PC-9 (cell line): ENCODE measurements at regions not wholly inside any gene's neighbourhood (a gene's known extent, or its start where the extent isn't known, plus 50 kb on each side); places are given as distances from the start of the nearest gene placed in this dataset.

Experiments
- EZH2 ChIP-seq: fragments of 200-600 bp; sonication (generic); IDR thresholded peaks from 2 replicates; pipeline ENCODE4 v1.8.0; 2017; ENCODE audit warnings: antibody characterized with exemption, low read depth
- TF ChIP-seq, protein P1 (sequence below): fragments of 200-600 bp; sonication (generic); conservative IDR thresholded peaks from 2 replicates; pipeline ENCODE4 v1.6.1; 2017; ENCODE audit warnings: mixed run types, antibody characterized with exemption, mild to moderate bottlenecking, moderate library complexity

DNA sequence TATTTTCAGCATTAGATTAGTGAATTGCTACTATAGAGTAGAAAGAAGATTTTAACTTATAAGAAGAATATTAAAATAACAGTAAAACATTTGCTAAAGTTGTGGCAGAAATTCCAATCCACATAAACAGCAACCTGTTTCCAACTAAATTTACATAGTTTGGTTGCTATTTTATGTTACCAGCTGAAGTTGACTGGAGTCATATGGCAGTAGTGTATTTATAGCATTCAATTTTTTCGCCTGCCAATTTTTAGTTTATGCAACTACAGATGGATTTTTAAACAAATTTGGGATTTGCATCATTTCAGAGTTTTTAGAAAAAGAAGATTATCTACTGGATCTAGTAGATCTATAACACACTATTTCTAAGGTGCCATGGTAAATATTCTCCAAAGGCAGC is 332.5 kb upstream of the BCHE start:
- TF ChIP-seq, protein P1, sequence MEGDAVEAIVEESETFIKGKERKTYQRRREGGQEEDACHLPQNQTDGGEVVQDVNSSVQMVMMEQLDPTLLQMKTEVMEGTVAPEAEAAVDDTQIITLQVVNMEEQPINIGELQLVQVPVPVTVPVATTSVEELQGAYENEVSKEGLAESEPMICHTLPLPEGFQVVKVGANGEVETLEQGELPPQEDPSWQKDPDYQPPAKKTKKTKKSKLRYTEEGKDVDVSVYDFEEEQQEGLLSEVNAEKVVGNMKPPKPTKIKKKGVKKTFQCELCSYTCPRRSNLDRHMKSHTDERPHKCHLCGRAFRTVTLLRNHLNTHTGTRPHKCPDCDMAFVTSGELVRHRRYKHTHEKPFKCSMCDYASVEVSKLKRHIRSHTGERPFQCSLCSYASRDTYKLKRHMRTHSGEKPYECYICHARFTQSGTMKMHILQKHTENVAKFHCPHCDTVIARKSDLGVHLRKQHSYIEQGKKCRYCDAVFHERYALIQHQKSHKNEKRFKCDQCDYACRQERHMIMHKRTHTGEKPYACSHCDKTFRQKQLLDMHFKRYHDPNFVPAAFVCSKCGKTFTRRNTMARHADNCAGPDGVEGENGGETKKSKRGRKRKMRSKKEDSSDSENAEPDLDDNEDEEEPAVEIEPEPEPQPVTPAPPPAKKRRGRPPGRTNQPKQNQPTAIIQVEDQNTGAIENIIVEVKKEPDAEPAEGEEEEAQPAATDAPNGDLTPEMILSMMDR: no peak
- no peak for TF ChIP-seq EZH2
